GM06990 (cell line): ENCODE measurements at regions not wholly inside any gene's neighbourhood (a gene's known extent, or its start where the extent isn't known, plus 50 kb on each side); places are given as distances from the start of the nearest gene placed in this dataset.

Experiments used
- DNase-seq: peaks from one replicate; pipeline ENCODE4 v3.0.0-alpha.2; 2011; ENCODE audit not compliant: insufficient read length; ENCODE audit errors: extremely low read depth
- H3K27me3 ChIP-seq: replicated peaks from 2 replicates; pipeline ENCODE4 v1.6.0; 2011; ENCODE audit warnings: low read length; ENCODE audit not compliant: control insufficient read depth, insufficient read depth
- H3K36me3 ChIP-seq: 2 replicates; pipeline ENCODE4 v1.5.1; 2011; ENCODE audit warnings: low read length; ENCODE audit not compliant: control insufficient read depth, insufficient read depth
- H3K4me3 ChIP-seq: replicated peaks from 2 replicates; pipeline ENCODE4 v1.5.1; 2011; ENCODE audit warnings: low read depth, mild to moderate bottlenecking, control low read depth, low read length
- TF ChIP-seq, protein P1 (sequence below): IDR thresholded peaks from 2 replicates; pipeline ENCODE4 v1.5.1; 2011; ENCODE audit warnings: low read length, control low read depth, mild to moderate bottlenecking, inconsistent platforms; ENCODE audit not compliant: insufficient read depth, poor library complexity, severe bottlenecking

DNA sequence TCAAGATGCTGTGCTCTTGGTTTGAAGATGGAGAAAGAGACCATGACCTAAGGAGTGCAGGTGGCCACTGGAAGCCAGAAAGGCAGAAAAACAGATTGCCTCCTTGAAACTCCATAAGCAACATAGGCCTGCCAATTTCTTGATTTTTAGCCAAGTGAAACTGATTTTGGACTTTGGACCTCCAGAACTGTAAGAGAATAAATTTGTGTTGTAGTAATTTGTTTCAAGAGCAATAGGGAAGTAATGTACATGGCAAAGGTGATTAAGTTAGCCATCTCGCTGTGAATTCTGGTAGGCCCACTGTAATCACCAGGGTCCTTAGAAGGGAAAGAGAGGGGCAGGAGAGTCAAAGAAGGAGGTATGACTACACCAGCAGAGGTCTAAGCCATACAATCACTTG, 238.8 kb downstream of the CNTN3 start:
- no peak overlapping the region for H3K4me3 ChIP-seq
- no peak for DNase-seq
- H3K27me3 ChIP-seq: no peaks in the 10 kb centered on the region
- no peaks in the 10 kb centered on the region for H3K36me3 ChIP-seq
- TF ChIP-seq, protein P1, sequence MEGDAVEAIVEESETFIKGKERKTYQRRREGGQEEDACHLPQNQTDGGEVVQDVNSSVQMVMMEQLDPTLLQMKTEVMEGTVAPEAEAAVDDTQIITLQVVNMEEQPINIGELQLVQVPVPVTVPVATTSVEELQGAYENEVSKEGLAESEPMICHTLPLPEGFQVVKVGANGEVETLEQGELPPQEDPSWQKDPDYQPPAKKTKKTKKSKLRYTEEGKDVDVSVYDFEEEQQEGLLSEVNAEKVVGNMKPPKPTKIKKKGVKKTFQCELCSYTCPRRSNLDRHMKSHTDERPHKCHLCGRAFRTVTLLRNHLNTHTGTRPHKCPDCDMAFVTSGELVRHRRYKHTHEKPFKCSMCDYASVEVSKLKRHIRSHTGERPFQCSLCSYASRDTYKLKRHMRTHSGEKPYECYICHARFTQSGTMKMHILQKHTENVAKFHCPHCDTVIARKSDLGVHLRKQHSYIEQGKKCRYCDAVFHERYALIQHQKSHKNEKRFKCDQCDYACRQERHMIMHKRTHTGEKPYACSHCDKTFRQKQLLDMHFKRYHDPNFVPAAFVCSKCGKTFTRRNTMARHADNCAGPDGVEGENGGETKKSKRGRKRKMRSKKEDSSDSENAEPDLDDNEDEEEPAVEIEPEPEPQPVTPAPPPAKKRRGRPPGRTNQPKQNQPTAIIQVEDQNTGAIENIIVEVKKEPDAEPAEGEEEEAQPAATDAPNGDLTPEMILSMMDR: no peak

DNA sequence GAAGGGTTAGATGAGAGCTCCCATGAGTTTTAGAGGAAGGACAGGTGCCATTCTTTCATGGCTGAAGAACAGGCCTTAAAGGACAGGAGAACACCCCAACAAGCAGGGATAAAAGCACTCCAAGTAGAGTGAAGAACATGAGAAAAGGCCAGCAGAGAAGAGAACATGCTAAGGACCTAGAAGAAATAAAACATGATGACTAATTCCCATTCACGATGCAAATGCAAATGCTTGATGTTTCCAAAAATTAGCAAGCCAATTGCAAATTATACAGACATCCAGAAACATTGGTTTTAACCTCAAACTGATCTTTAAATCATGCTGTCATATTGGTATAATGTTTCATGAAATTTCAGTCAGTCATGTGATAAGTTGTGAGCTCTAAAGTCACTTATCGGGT, 241.7 kb downstream of the CNTN3 start:
- TF ChIP-seq, protein P1: no peak
- Histone ChIP-seq H3K4me3 (no peak overlapping the region), H3K27me3 (no peaks in the 10 kb centered on the region), H3K36me3 (no peaks in the 10 kb centered on the region)
- DNase-seq: no peak

DNA sequence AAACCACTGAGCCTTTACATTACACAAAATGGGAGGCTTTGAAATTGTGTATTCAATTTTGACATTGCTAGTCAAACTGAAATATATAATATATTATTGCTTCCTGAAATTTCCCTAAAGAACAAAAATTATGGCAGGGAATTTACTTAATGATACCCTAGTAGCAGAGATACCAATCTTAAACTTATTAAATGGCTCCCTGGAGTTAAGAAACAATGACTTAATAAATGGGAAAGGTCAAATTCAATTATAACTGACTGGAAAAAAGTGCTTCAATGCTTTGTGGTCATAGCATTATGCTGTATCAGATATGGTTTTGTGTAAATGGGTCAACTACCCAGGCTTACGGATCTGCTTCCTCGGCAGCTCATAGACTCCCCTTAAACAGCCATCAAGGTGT, 244.1 kb downstream of the CNTN3 start:
- Histone ChIP-seq H3K36me3 (no peaks in the 10 kb centered on the region), H3K27me3 (no peaks in the 10 kb centered on the region), H3K4me3 (no peak overlapping the region)
- TF ChIP-seq, protein P1: no peak
- no peak for DNase-seq

DNA sequence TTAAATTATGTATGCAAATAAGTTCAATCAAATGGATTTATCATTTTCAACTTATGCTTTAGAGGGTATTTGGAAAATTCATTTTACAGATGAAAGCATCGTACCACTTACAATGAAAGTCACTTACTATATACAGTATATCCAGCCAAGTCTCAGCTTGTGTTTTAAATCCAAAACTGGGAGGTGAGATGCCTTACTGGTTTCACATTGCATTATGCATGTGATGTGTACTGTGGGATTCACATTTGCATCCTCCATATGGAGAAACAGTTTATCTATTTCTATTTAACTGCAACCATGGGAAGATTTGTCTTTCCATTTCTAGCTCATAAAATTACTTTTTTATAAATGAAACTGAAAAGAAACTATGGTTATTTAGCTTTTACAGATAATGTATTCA, 248.1 kb downstream of the CNTN3 start:
- TF ChIP-seq, protein P1: no peak
- no peaks in the 10 kb centered on the region for H3K27me3 ChIP-seq
- DNase-seq: no peak

DNA sequence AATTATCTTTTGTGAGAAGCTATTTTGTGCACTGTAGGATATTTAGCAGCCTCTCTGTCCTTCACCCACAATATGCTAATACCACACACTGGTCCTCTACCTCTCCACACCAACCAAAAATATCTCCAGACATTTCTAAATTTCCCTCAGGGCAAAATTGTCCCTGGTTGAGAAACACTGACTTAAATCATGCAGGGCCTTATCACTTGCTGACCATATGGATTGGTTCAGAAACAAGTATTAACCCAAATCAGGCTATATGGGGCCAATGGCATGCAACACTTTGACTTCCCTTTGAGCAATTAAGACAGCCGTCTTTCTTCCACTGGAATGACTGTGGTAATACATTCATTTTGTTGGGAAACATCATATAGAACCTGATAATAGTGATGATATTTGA, 251.1 kb downstream of the CNTN3 start:
- no peak for DNase-seq
- TF ChIP-seq, protein P1: no peak
- H3K36me3 ChIP-seq: no peaks in the 10 kb centered on the region

More for the DNA sequence above, 248.1 kb downstream of the CNTN3 start:
- Histone ChIP-seq H3K36me3 (no peaks in the 10 kb centered on the region), H3K4me3 (no peak overlapping the region)

DNA sequence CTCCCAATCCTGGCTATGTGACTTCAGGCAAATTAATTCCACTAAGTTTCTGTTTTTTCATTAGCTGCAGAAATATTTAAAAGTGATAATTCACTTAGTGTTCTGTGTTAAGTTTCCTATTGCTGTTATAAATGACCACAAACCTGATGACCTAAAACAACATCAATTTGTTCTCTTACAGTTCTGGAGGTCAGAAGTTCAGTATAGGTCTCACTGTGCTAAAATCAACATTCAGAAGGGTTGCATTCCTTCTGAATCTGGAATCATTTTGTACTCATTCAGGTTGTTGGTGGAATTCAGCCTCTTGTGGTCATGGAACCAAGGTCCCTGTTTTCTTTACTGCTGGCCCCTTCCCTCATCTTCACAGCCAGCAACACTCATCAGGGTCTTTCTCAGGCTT, 254.1 kb downstream of the CNTN3 start:
- no peaks in the 10 kb centered on the region for H3K27me3 ChIP-seq
- no peak for DNase-seq
- H3K4me3 ChIP-seq: no peak overlapping the region
- TF ChIP-seq, protein P1: no peak
- no peaks in the 10 kb centered on the region for H3K36me3 ChIP-seq

More for the DNA sequence above, 251.1 kb downstream of the CNTN3 start:
- Histone ChIP-seq H3K4me3 (no peak overlapping the region), H3K27me3 (no peaks in the 10 kb centered on the region)
